ENCODE measurements at regions not wholly inside any gene's neighbourhood (a gene's known extent, or its start where the extent isn't known, plus 50 kb on each side); places are given as distances from the start of the nearest gene placed in this dataset.
A peak's percentile ranks its signal among the peaks of the same experiment; 100 is the strongest.
"Not testable (repeated sequence)": the region's sequence is repeated elsewhere in the genome, so short reads cannot be mapped to it uniquely, and the experiment has no call there.

DNA sequence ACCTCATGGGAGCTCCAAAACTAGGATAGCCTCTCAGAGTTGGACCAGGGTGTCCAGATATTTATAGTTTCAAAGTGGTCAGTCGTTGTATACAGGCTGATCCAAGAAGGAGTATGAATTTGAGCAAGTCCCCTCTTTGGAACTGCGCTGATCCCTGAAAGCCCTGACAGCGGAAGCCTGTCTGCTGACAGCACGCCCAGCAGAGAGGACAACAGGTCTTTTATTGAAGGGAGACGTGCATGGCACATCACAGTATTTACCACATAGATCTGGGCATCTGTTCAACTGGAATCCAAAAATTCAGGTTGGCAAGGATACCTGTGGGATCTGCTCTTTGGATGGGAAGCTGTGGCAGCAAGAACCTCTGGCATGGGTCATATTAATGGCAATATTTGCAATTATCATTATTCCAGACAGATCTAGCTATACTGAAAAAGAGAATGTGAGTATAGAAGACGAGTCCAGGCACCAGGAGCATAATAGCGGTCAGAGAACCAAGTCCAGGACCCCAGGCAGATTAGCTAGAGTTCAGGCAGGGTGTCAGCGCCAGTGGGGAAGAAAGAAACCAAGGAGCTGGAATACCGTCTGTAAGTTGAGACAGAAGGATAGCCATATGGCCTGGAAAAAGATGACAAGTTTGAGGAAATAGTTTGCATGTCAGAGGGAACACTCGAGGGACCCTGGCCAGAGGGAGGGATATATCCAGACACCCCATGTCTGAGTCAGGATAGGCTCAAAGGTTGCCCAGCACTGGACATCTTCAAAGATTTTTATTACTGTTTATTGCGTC lies 260.4 kb upstream of the FANCL start:
- no peak for DNase-seq

DNA sequence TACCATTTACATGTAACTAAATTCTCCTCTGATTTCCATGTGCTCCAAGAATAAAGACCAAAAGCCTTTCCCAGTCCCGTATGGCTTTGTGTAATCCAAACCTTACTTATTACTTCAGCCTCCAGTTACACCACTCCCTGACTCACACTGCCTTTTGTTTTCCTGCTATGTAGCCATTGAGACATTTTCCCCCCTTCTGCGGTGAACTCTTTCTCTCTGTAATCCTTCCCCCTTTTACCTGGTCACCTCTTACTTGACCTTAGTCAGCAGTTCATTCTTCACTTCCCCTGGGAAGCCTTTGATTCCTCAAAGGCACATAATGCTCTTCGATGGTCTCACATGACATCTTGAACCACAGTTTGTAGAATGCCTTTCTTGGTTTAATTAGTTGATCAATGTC lies 256.0 kb upstream of the FANCL start:
- no peak for DNase-seq

DNA sequence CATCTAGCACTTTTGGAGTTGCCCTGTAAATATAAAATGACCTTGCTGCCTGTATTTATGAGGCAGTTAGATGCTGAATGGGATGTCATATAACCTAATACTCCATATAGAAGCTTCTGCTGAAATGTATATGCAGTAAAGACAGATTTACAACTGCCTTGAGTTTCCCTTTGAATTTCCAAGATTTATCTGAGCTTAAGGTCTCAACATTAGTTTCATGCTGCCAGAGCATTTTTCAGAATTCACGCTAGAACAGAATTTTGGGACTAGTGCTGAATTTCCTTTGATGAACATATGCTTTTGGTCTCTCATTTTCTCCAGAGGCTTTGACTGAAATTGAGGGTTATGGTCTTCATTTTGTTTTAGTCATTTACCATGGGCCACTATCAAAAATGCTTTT lies 254.7 kb upstream of the FANCL start:
- no peak for DNase-seq

DNA sequence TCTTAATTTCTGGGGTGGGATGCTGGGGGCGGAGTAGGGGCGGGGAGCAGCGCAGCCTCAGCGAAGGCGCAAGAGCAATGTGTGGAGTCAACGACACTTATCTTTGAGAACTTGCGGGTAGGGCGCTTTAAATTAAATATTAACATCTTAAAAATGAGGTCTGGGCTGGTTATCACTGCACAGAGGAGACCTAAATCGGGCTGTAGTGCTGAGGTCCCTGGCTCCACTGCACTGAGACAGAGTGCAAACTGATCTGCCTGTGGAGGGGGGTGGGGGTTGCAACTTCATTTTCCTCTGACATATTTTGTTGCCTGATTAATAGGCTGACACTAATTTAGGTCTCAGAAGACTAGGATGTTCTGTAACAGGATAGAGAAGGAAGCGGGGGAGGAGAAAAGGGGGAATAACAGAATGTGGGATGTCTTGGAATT lies 253.0 kb upstream of the FANCL start:
- no peak for DNase-seq

DNA sequence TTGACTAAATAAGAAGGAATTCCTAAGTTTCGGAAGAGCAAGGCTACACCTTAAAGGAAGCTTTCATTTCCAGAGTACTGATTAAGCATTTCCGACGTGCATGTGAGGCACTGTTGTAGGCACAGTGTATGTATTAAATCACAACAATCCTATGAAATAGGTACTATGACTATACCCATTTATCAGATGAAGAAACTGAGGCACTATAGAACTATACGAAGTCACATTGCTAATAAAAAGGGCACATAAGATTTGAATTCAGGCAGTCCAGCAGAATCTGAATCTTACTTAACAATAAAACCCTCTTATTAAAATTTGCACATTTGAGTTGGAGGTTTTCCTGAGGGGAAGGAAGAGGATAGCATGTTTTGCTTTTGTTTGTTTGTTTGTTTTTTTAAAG lies 243.5 kb upstream of the FANCL start:
- DNase-seq: no peak

DNA sequence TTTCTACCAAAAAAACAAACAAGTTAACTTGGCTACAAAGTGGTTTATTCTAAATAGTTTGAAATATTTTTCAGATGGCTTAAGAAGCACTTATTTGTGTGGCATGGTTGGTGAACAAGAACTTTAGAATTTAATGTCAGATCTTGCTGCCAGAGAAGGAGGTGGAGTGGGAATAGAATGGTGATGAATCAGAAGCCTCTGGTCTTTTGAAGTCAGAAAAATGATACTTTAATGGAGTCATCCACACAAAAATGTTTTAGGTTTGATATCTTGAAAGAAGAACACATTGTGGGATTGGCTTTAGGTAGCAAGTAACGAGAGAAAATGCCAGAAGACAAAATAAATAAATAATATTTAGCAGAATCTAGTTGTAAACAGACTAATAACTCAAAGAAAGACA lies 243.1 kb upstream of the FANCL start:
- no peak for DNase-seq

DNA sequence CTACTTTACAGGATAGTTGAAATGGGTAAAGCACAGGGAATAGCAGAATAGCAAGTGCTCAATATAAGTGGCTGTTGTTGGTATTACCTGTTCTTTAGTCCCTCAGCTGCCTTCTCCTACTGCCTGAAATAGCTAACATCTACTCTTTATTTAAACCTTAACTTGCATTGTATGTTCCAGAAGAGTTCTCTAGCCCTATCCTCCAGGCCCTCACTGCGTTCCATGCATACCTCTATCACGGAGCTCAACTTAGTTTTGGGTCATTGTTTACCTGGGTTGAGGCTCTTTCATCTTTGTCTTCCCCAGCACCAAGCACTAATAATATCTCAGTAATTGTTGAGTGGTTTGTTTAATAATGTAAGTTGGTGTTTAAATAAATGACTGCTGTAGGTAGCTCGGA lies 242.2 kb upstream of the FANCL start:
- DNase-seq: no peak

DNA sequence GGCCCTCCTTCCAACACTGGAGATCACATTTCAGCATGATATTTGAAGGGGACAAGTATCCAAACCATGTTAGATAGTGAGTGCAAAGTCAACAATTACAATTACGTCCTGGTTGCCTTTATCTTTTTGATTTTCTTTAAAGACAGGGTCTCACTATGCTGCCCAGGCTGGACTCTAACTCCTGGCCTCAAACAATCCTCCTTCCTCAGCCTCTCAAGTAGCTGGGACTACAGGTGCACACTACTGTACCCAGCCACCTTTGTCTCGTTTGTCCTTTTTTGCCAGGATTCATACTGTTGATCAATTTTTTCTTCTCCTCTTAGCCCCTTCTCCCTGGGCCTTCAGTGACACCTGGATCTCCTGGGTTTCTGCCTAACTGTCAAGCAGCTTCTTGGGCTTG lies 240.5 kb upstream of the FANCL start:
- no peak for DNase-seq

DNA sequence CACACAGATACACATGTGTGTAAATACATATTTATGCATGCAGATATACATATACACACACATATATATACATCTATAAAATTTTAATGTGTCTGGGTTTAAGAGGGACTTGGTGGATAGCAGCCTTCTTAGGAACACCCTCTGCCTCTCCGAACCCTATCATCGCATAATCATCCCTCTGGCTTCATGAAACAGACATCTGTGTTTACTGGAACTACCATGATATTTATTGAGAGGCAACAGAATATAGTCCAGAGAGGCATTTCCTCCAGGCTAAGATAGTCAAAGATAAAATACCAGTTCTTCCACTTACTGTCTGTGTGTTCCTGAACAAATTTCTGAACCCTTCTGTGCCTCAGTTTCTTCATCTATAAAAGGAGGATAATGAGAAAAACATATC lies 239.0 kb upstream of the FANCL start:
- DNase-seq: no peak

DNA sequence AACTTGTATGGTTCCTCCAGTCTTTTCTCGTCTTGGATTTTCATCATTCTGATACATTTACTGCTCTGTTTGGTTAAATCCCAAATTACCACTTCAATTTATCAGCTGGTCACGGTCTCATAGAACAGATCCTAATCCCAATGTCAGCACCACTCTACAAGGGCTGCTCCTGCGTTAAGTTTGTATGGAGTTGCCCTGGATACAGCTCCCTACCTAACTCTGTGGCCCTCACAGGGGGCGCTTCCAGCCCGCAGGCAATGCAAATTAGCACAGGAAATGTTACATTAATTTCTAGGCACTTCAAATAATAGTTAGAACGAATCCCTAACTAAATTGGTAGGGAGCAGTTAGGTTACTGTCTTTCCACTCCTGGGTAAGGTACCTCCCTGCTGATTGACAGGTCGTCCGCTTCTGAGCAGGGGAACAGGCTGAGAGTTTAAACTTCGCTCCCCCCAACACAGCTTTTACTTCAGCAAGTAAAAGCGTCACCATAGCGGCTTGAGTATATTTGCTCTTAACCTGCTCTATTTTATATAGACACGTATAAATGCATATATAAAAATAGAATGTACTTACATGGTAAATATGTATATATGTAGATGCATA lies 238.5 kb upstream of the FANCL start:
- DNase-seq: no peak

DNA sequence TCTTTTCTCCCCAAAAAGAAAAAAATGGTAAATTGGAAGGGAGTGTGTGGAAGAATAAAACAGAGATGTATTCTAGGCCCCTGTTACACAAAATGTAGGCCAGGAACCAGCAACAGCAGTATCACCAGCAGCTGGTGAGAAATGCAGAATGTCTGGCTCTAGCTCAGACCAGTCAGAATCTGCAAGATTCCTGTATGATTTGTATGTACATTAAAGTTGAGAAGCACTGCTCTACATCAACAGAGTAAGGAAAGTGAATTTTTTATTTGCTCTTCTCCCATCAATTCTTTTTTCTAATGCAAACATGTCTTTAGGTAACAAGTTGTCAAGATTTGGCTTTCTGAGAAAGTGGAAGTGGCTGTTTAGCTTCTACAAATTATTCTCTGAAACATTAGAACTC lies 235.4 kb upstream of the FANCL start:
- DNase-seq: no peak

DNA sequence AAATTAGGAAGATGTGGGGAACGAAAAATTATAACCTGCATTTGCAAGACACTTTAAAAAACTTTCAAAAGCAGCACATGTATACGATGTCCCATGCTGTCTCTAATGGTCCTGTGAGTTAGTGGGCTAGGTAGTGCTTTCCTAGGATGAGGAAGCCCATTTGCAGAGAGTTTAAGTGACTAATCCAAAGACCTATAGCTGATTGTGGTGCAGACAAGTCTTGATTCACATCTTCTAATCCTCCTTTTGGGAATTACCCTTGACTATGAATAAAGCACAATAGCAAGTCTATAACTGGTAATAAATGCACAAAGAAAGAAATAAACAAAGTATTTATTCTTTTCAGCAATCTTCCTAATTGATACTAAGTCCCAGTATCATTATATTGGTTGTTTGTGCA lies 234.6 kb upstream of the FANCL start:
- DNase-seq: no peak

DNA sequence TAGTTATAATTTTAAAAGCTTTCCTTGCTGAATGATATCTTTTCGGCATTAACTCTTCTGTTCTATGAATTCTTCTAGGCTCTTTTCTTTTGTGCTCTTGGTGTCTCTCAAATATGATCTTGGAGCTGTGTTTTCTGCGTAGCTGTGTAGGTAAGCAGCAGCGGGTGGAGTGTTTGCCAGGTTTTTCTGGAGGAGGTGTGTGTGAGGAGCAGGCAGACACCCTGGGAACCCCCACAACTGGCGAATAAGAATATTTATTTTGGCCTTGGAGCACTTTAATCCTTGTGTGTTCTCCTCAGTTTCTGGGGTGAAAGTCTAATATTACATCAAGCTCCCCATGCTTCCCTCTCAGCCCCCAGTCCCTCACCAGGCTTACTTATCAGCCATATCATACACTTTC lies 232.0 kb upstream of the FANCL start:
- no peak for DNase-seq

DNA sequence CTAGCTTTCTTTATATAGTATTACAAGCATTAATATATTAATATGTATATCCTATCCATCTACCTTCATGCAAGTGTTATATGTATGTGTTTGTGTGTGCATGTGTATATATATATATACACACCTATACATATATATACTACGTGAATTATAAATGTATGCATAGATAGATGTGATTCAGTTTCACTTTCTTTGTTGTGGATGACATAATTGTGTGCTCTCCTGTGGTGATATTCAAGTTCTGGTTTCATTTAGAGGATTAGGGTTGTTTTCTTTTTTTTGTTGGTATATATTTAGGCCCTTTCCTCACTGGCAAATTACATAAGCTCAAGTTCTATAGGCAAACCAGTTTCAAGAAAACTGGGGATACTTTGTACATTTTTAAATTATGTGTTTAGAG lies 225.7 kb upstream of the FANCL start:
- DNase-seq: no peak

DNA sequence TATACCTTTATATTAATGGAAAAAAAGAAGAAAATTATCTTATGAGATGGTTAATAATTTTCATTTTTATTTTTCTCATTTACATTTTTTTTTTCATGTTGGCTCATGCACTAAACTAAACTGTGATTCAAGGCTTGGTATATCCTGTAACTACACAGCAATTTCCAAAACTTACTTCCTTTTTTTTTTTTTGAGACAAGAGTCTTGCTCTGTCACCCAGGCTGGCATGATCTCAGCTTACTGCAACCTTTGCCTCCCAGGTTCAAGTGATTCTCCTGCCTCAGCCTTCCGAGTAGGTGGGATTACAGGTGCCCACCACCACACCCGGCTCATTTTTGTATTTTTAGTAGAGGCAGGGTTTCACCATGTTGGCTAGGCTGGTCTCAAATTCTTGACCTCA lies 224.9 kb upstream of the FANCL start:
- DNase-seq: not testable (repeated sequence)

DNA sequence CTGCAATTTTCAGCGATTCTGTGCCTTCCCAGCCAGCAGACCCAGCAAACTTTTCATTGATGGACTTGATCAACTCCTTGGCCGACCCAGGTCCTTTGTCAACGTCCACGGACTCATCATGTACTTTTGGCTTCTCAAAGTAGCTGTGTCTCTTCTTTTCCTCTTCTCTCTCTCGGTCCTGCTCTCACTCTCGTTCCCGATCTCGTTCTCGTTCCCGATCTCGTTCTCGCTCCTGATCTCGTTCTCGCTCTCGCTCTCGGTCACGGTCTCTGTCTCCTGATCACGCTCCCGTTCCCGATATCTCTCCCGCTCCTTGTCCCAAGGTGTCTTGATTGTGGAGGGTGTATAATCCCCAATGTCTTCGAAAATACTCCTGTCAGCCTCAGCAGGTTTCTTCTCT lies 219.5 kb upstream of the FANCL start:
- DNase-seq: no peak

DNA sequence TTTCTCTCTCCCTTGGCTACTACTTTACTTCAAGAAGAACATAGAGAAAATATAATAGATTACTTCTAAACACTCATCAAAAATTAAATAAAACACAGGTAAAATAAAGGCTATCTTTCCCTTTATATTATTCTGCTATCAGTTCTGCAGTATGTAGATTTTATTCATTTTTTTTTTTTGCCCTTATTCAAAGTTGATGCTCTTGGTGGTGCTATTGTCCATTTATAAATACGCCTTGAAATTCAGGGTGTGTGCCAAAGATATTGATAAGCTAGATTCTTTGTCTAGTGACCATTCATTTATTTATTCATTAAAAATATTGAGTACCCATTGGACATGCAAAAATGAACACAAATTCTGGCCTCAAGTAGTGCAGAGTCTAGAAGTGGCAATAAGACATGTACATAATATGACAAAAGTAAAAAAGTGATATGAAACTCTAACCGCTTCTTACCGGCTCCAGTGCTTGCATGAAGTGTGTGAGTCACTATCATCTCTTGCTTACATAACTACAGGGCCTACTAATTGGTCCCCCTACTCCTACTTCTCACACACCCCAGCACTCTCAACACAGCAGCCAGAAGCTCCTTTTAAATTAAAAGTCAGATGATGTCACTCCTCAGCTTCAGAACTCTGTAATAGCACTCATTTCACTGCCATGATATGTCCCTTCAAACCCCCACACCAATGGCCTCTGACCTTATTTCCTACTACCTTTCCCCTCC lies 208.3 kb upstream of the FANCL start:
- no peak for DNase-seq

DNA sequence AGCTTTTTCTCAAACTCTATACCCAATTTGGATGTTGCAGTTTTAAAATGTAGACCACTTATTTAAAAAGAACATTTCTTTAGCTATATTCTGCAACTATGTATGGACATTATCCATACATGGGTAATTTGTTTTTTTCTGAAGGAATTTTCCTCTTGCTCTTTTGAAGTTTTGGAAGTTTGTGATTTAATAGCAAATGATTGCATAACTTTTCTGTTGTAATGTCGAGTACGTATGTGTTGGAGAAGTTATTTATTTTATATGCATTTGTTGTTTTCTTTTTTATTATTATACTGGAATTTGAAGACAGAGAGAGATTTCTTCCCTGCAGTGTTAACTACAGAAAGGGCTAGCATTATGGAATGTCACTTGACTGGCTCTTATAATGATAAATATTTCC lies 207.7 kb upstream of the FANCL start:
- DNase-seq: no peak

DNA sequence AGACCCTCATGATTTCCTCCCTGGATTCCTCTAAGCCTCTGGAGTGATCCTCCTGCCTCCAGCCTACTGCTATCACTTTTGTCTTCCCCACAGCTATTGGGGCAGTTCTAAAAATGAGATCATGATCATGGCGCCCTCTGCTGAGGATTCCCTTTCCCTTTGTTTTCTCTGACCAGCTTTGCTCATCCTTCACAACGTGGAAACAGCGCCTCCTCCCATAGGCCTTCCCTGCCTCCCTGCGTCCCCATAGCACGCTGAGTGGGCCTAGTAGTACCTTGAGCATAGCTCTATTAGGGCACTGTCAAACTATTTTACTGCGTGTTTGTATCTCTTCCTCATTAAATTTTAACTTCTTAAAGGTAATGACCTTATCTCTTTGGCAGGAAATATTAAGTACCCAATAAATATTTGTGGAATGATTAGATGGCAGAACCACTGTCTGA lies 207.0 kb upstream of the FANCL start:
- peak; percentile 83 for DNase-seq

DNA sequence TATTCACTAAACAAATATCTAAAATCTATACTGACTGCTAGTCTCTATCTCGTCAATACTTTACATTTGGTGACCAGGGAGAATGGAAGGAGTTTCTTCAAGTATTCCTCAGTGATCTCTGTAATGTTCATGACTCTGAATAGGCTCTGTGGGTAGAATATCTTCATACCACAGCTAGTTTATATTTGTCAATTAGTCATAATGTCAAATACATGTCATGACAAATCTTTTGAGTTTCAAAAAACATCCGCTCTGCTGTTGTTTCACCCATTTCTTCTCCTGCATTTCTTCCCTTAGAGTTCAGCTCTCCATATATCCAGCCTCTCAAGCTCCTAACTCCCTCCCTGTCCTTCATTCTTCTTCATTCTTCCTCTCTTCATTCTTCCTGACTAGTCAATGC lies 206.5 kb upstream of the FANCL start:
- no peak for DNase-seq

DNA sequence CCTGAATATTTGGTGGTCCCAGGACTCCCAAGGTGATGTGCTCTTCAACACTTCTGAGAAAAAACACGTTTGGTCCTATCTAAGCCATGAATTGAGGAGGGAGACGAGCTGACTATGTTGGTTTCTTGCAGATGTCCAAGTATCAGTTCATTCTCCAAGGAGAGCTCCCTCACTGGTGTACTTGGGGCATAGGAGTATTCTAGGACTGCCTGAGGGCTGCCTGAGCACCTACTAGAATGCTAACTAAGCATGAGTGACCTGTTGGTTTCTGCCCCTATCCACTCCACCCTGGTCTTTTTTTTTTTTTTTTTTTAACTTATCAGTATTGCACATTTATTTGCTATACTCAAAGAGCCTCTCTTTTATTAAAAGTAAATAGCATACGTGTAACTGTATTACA lies 200.5 kb upstream of the FANCL start:
- DNase-seq: no peak

DNA sequence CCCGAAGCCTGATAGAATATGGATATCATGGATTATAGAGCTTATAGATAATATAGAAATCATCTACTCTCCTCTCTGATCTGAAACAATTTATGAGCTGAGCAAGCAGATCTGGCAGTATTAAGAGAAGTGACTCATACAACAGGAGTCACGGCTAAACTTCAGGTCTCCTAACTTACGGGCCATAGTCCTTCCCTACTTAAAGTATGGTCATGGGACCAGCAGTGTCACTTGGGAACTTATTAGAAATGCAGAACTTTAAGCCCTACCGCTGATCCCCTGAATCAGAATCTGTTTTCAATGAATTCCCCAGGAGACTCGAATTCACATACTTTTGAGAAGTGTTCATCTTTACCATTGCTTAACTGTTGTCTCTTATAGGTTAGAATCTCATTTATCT lies 195.7 kb upstream of the FANCL start:
- DNase-seq: no peak

DNA sequence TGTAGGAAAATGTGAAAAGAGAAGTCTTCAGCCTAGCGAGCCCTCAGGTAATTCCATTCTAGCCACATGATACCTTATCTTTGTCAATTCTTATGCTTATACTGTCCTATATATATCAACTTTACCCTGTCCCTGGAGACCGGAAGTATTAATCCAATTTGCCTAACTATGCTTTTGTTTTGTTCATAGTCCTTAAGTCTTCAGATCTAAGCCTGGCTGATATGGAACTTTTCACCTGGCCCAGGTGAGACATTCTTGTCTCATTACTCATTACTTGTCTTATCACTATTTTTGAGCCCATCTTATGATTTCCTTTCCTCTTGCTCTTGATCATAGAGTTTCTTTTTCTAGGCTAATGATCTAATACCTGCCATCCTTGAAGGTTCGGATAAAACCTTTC lies 194.1 kb upstream of the FANCL start:
- DNase-seq: no peak

DNA sequence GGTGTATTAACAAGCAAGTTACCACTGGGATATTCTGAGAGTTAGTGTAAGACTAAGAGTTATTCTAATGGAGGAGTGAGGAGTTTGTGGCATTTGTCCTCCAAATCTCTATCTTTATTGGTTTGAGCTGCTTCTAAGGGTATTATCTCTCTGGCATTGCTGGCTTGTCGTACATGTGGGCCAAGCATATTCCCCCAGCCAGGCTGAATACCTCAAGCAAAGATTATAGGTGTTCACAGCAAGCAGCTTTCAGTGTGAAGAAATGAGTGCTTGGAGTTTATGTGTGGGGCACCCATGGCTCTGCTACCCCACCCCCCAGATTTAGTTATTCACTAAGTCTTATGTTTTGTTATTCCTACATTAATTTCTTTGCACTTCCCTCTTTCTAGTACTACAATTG lies 193.6 kb upstream of the FANCL start:
- DNase-seq: no peak

Data from hematopoietic multipotent progenitor cell treated with erythropoietin and hydrocortisone succinate and interleukin-3 and kit ligand, for 8 days (in vitro differentiated cells).